ENCODE measurements at regions not wholly inside any gene's neighbourhood (a gene's known extent, or its start where the extent isn't known, plus 50 kb on each side); places are given as distances from the start of the nearest gene placed in this dataset.

- TF ChIP-seq CTCF (IDR thresholded peaks at IDR 0.05; ENCODE audit: low read depth, low read length, missing control alignments), result no peak
- H3K4me3 ChIP-seq (ENCODE audit: low read depth, low read length), result no peak overlapping the region
- DNase-seq (ENCODE audit: low read depth), result no peak
Measured at GRCh38 chr2:48127612-48128191, 186.8 kb upstream of the FOXN2 start.

GRCh38 chr2:48129293-48129950 is 185.1 kb upstream of the FOXN2 start:
- DNase-seq (ENCODE audit: low read depth), result no peak
- no peak for TF ChIP-seq CTCF (IDR thresholded peaks at IDR 0.05; ENCODE audit: low read depth, low read length, missing control alignments)
- H3K4me3 ChIP-seq (ENCODE audit: low read depth, low read length), result no peak overlapping the region

GRCh38 chr2:48131539-48132270 is 182.8 kb upstream of the FOXN2 start:
- TF ChIP-seq CTCF (IDR thresholded peaks at IDR 0.05; ENCODE audit: low read depth, low read length, missing control alignments), result no peak
- no peak for DNase-seq (ENCODE audit: low read depth)
- no peak overlapping the region for H3K4me3 ChIP-seq (ENCODE audit: low read depth, low read length)

GRCh38 chr2:48132271-48132625 is 182.2 kb upstream of the FOXN2 start:
- H3K4me3 ChIP-seq (ENCODE audit: low read depth, low read length), result no peak overlapping the region
- TF ChIP-seq CTCF (IDR thresholded peaks at IDR 0.05; ENCODE audit: low read depth, low read length, missing control alignments), result no peak
- DNase-seq (ENCODE audit: low read depth), result no peak

GRCh38 chr2:48134704-48135103 is 179.8 kb upstream of the FOXN2 start:
- no peak for DNase-seq (ENCODE audit: low read depth)
- no peak overlapping the region for H3K4me3 ChIP-seq (ENCODE audit: low read depth, low read length)
- TF ChIP-seq CTCF (IDR thresholded peaks at IDR 0.05; ENCODE audit: low read depth, low read length, missing control alignments), result no peak

- no peak for TF ChIP-seq CTCF (IDR thresholded peaks at IDR 0.05; ENCODE audit: low read depth, low read length, missing control alignments)
- no peak overlapping the region for H3K4me3 ChIP-seq (ENCODE audit: low read depth, low read length)
- DNase-seq (ENCODE audit: low read depth), result no peak
Measured at GRCh38 chr2:48135797-48136196, 178.7 kb upstream of the FOXN2 start.
